Calu3 (cell line): ENCODE measurements at regions not wholly inside any gene's neighbourhood (a gene's known extent, or its start where the extent isn't known, plus 50 kb on each side); places are given as distances from the start of the nearest gene placed in this dataset.

Experiments used
- BruUV-seq: library from RNA; stranded (reverse); fragments of 400-500 nt; replicated peaks from 2 replicates; lab custom pipeline; 2021; lab: Mats Ljungman, UMichigan
- CTCF ChIA-PET: fragments of 300-600 bp; sonication (Branson Sonifier 250); formaldehyde crosslinking; loops from one replicate; lab custom pipeline; 2022; ENCODE audit warnings: antibody characterized with exemption; lab: Charles Lee
- DNase-seq: peaks from one replicate; pipeline ENCODE4 v3.0.0; 2022
- H3K27ac Mint-ChIP-seq: one replicate; pipeline ENCODE4 v1.8.0; 2022; ENCODE audit warnings: mixed read lengths; ENCODE audit not compliant: unreplicated experiment
- H3K27me3 Mint-ChIP-seq: one replicate; pipeline ENCODE4 v1.8.0; 2022; ENCODE audit warnings: mixed read lengths; ENCODE audit not compliant: unreplicated experiment
- H3K36me3 Mint-ChIP-seq: one replicate; pipeline ENCODE4 v1.8.0; 2022; ENCODE audit warnings: mild to moderate bottlenecking, moderate library complexity, mixed read lengths; ENCODE audit not compliant: insufficient read depth, unreplicated experiment
- H3K4me1 Mint-ChIP-seq: one replicate; pipeline ENCODE4 v1.8.0; 2022; ENCODE audit warnings: mild to moderate bottlenecking, low read depth, mixed read lengths; ENCODE audit not compliant: unreplicated experiment
- H3K4me3 Mint-ChIP-seq: one replicate; pipeline ENCODE4 v1.8.0; 2022; ENCODE audit warnings: mild to moderate bottlenecking, low read depth, moderate library complexity, mixed read lengths; ENCODE audit not compliant: unreplicated experiment
- H3K9me3 Mint-ChIP-seq: one replicate; pipeline ENCODE4 v1.8.0; 2022; ENCODE audit warnings: low read depth, mixed read lengths; ENCODE audit not compliant: unreplicated experiment
- CTCF ChIP-seq: fragments of 200-600 bp; IDR thresholded peaks from one replicate; pipeline ENCODE4 v1.8.0; 2022; ENCODE audit warnings: antibody characterized with exemption; ENCODE audit not compliant: unreplicated experiment
- intact Hi-C: fragments of 100-400 bp; cut with micrococcal nuclease; formaldehyde crosslinking; loops from one replicate; pipeline ENCODE4 v1.10.0; 2022; ENCODE audit not compliant: unreplicated experiment

DNA sequence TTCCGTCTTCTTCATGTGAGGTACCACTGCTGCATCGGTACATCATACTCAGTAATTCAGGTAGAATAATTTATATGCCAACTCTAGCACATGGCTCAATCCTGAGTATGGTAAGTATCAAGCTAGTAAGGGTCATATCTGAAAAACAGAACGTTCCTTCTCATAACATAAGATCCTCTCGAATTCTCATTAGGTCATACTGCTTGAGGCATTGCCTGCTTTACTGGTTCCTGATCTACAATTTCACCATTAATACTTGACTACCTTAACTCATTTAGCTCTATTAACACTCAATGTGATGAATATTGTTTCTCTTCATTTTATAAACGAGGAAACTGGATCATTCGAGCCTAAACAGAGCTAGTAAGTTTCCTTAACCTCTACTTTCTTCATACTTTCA, 871.6 kb downstream of the BRINP3 start:
- Mint-ChIP-seq H3K27me3 (no peaks in the 10 kb centered on the region), H3K4me3 (peak overlapping the region; percentile 6), H3K36me3 (no peaks in the 10 kb centered on the region), H3K27ac (peak overlapping the region; percentile 61), H3K4me1 (peaks cover 41% of the 10 kb centered on the region), H3K9me3 (no peaks in the 10 kb centered on the region)
- BruUV-seq = no TSS peak
- no peak for DNase-seq
- no peak for TF ChIP-seq CTCF
- CTCF ChIA-PET = no interaction called here
- intact Hi-C loops = loop anchor here (5.0 kb wide), 2 partner anchors 94 to 174 kb away; no protein-coding TSS in a partner anchor

DNA sequence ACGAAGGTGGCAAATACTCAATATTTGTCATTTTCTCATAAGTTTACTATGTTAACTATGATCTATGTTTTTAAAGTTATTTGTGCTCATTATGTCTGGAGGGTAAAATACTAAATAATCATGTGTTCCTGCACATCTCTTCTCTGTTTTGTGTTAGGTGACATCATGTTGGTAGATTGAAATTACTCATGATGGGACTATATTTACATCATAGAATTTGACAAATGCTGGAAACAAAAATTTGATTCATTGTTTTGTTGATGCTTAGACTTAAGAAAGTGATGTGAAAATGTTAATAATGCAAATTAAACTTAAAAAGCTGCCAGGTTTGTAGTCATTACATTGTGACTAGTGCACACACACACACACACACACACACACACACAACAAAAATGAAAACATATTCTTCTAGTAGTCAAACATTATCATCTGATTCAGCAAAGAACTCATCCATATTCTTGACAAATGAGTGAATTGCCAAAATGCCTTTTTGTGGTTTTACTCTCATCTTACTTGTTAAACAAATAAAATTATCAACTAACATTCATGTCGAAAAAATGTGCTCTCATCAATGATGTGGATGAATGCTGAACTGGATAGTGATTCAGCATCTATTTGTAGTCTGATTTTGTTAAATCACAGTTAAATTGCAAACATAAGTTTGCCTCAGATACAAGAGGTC, 870.7 kb downstream of the BRINP3 start:
- H3K4me3 Mint-ChIP-seq = peak overlapping the region; percentile 30
- H3K4me1 Mint-ChIP-seq = peaks cover 41% of the 10 kb centered on the region
- no peak for TF ChIP-seq CTCF
- no peak for DNase-seq
- intact Hi-C loops = loop anchor here (5.0 kb wide), 2 partner anchors 95 to 175 kb away; no protein-coding TSS in a partner anchor
- CTCF ChIA-PET = no interaction called here
- peak overlapping the region; percentile 33 for H3K27ac Mint-ChIP-seq
- no peaks in the 10 kb centered on the region for H3K27me3 Mint-ChIP-seq
- no peaks in the 10 kb centered on the region for H3K9me3 Mint-ChIP-seq
- no peaks in the 10 kb centered on the region for H3K36me3 Mint-ChIP-seq
- no TSS peak for BruUV-seq

DNA sequence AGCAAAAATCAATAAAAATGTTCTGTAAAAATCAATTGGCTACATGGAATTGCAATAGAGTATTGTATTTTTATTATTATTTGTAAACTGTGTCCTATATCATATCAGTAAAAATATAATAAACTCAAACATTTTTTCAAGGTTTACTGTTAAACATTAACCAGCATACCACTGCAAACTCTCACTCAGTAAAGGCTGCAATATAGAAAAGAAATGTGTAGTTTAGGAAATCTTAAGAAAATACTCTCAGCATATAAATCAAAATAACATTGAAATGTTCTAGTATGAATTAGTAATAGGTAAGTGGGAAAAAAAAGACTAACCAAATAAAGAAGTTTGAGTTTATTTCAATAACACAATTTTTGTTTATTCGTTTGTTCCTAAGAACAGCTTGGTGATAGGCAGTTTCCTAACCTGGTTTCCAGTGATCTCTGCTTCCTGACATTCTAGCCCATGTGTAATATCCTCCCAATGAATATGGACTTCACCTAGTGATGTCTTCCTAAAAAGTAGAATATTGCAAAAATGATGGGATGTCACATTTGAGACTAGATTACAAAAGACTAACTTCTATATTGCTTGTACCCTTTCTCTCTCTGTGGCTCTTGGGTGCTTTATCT, 870.1 kb downstream of the BRINP3 start:
- peaks cover 41% of the 10 kb centered on the region for H3K4me1 Mint-ChIP-seq
- H3K9me3 Mint-ChIP-seq = no peaks in the 10 kb centered on the region
- H3K27me3 Mint-ChIP-seq = no peaks in the 10 kb centered on the region
- intact Hi-C loops = loop anchor here (5.0 kb wide), 2 partner anchors 95 to 175 kb away; no protein-coding TSS in a partner anchor
- CTCF ChIA-PET = no interaction called here
- peak overlapping the region; percentile 33 for H3K27ac Mint-ChIP-seq
- TF ChIP-seq CTCF = no peak
- H3K4me3 Mint-ChIP-seq = peak overlapping the region; percentile 30
- DNase-seq = no peak
- BruUV-seq = no TSS peak
- no peaks in the 10 kb centered on the region for H3K36me3 Mint-ChIP-seq

GRCh38 chr1:189609167-189609566, 868.5 kb downstream of the BRINP3 start:
- peaks cover 33% of the 10 kb centered on the region for H3K4me1 Mint-ChIP-seq
- BruUV-seq = no TSS peak
- no peak overlapping the region for H3K27ac Mint-ChIP-seq
- DNase-seq = no peak
- H3K9me3 Mint-ChIP-seq = no peaks in the 10 kb centered on the region
- H3K36me3 Mint-ChIP-seq = no peaks in the 10 kb centered on the region
- intact Hi-C loops = loop anchor here (5.0 kb wide), 2 partner anchors 97 to 177 kb away; no protein-coding TSS in a partner anchor
- H3K4me3 Mint-ChIP-seq = no peak overlapping the region
- CTCF ChIA-PET = no interaction called here
- H3K27me3 Mint-ChIP-seq = no peaks in the 10 kb centered on the region
- TF ChIP-seq CTCF = no peak
